Mesodermal cell (in vitro differentiated cells): ENCODE measurements at regions not wholly inside any gene's neighbourhood (a gene's known extent, or its start where the extent isn't known, plus 50 kb on each side); places are given as distances from the start of the nearest gene placed in this dataset.

Experiments used
- H3K27ac ChIP-seq: 2 replicates; pipeline ENCODE4 v1.7.0; 2013; ENCODE audit warnings: mild to moderate bottlenecking, low read depth, low read length, moderate library complexity; ENCODE audit not compliant: severe bottlenecking
- H3K36me3 ChIP-seq: 2 replicates; pipeline ENCODE4 v1.7.1; 2013; ENCODE audit warnings: mild to moderate bottlenecking, low read length, moderate library complexity; ENCODE audit not compliant: control insufficient read depth, insufficient read depth
- H3K4me1 ChIP-seq: one replicate; pipeline ENCODE4 v1.7.1; 2013; ENCODE audit warnings: mild to moderate bottlenecking, low read length; ENCODE audit not compliant: insufficient read depth, control insufficient read depth, poor library complexity, severe bottlenecking
- H3K4me3 ChIP-seq: 2 replicates; pipeline ENCODE4 v1.7.0; 2013; ENCODE audit warnings: low read length, control low read depth, mild to moderate bottlenecking; ENCODE audit not compliant: insufficient read depth, poor library complexity, severe bottlenecking; ENCODE audit errors: extremely low read depth
- H3K9me3 ChIP-seq: 2 replicates; pipeline ENCODE4 v1.7.1; 2013; ENCODE audit warnings: mild to moderate bottlenecking, low read length, moderate library complexity; ENCODE audit not compliant: control insufficient read depth
- WGBS, 2 experiments: methylation state at CpG; one replicate each; pipeline ENCODE4 v1.1.5; 2013; ENCODE audit warnings: missing lambda C conversion rate in 2 of 2; ENCODE audit not compliant: insufficient coverage in 2 of 2; 5-methylcytosine and 5-hydroxymethylcytosine counted together

GRCh38 chr1:90149101-90149500, 154.2 kb downstream of the ZNF326 start:
- Histone ChIP-seq H3K36me3 (no peaks in the 10 kb centered on the region), H3K27ac (no peak overlapping the region), H3K4me1 (no peaks in the 10 kb centered on the region), H3K4me3 (no peak overlapping the region), H3K9me3 (no peaks in the 10 kb centered on the region)
- WGBS, 2 experiments, result 75% methylated on average over 3 of the region's 6 CpGs; no CpG with 5 or more reads in 1 of the 2 experiments

GRCh38 chr1:90147093-90147492, 152.2 kb downstream of the ZNF326 start:
- no peak overlapping the region for H3K27ac ChIP-seq
- H3K4me1 ChIP-seq, result no peaks in the 10 kb centered on the region
- H3K4me3 ChIP-seq, result no peak overlapping the region
- H3K9me3 ChIP-seq, result no peaks in the 10 kb centered on the region
- H3K36me3 ChIP-seq, result no peaks in the 10 kb centered on the region

GRCh38 chr1:90144820-90145219, 149.9 kb downstream of the ZNF326 start:
- no peaks in the 10 kb centered on the region for H3K4me1 ChIP-seq
- H3K4me3 ChIP-seq, result no peak overlapping the region
- no peaks in the 10 kb centered on the region for H3K36me3 ChIP-seq
- no peak overlapping the region for H3K27ac ChIP-seq
- H3K9me3 ChIP-seq, result peaks cover 5% of the 10 kb centered on the region
- WGBS, 2 experiments, result 33 to 57% methylated on average over 1 of the region's 1 CpG

- Histone ChIP-seq H3K4me1 (no peaks in the 10 kb centered on the region), H3K36me3 (no peaks in the 10 kb centered on the region), H3K27ac (no peak overlapping the region), H3K4me3 (no peak overlapping the region), H3K9me3 (peaks cover 11% of the 10 kb centered on the region)
- 100% methylated on average over 1 of the region's 1 CpG; no CpG with 5 or more reads in 1 of the 2 experiments for WGBS, 2 experiments
Observed at GRCh38 chr1:90143591-90143990, 148.7 kb downstream of the ZNF326 start.

GRCh38 chr1:90142697-90143096, 147.8 kb downstream of the ZNF326 start:
- Histone ChIP-seq H3K4me1 (no peaks in the 10 kb centered on the region), H3K4me3 (no peak overlapping the region), H3K9me3 (peaks cover 11% of the 10 kb centered on the region), H3K27ac (no peak overlapping the region), H3K36me3 (no peaks in the 10 kb centered on the region)
- WGBS, 2 experiments, result no CpG with 5 or more reads among the region's 2 CpGs

- H3K36me3 ChIP-seq, result no peaks in the 10 kb centered on the region
- no peak overlapping the region for H3K4me3 ChIP-seq
- peaks cover 11% of the 10 kb centered on the region for H3K9me3 ChIP-seq
- H3K27ac ChIP-seq, result no peak overlapping the region
- no peaks in the 10 kb centered on the region for H3K4me1 ChIP-seq
Observed at GRCh38 chr1:90139837-90140236, 144.9 kb downstream of the ZNF326 start.

GRCh38 chr1:90135286-90135685, 140.4 kb downstream of the ZNF326 start:
- Histone ChIP-seq H3K9me3 (peaks cover 11% of the 10 kb centered on the region), H3K4me1 (no peaks in the 10 kb centered on the region), H3K36me3 (no peaks in the 10 kb centered on the region), H3K4me3 (no peak overlapping the region), H3K27ac (no peak overlapping the region)
- WGBS, 2 experiments, result no CpG with 5 or more reads among the region's 3 CpGs

- no peaks in the 10 kb centered on the region for H3K36me3 ChIP-seq
- H3K4me3 ChIP-seq, result no peak overlapping the region
- H3K9me3 ChIP-seq, result peaks cover 5% of the 10 kb centered on the region
- H3K4me1 ChIP-seq, result no peaks in the 10 kb centered on the region
- 83 to 85% methylated on average over 5 to 6 of the region's 6 CpGs for WGBS, 2 experiments
- H3K27ac ChIP-seq, result no peak overlapping the region
Observed at GRCh38 chr1:90134175-90134955, 139.5 kb downstream of the ZNF326 start.

- no peaks in the 10 kb centered on the region for H3K9me3 ChIP-seq
- no peaks in the 10 kb centered on the region for H3K36me3 ChIP-seq
- no peak overlapping the region for H3K4me3 ChIP-seq
- H3K4me1 ChIP-seq, result no peaks in the 10 kb centered on the region
- H3K27ac ChIP-seq, result no peak overlapping the region
- 78% methylated on average over 1 of the region's 2 CpGs; no CpG with 5 or more reads in 1 of the 2 experiments for WGBS, 2 experiments
Observed at GRCh38 chr1:90133133-90133532, 138.2 kb downstream of the ZNF326 start.

- H3K36me3 ChIP-seq, result no peaks in the 10 kb centered on the region
- WGBS, 2 experiments, result 88% methylated on average over 1 of the region's 1 CpG; no CpG with 5 or more reads in 1 of the 2 experiments
- no peaks in the 10 kb centered on the region for H3K4me1 ChIP-seq
- no peak overlapping the region for H3K4me3 ChIP-seq
- no peaks in the 10 kb centered on the region for H3K9me3 ChIP-seq
- no peak overlapping the region for H3K27ac ChIP-seq
Observed at GRCh38 chr1:90132306-90132705, 137.4 kb downstream of the ZNF326 start.

GRCh38 chr1:90127288-90127953, 132.5 kb downstream of the ZNF326 start:
- Histone ChIP-seq H3K9me3 (no peaks in the 10 kb centered on the region), H3K36me3 (no peaks in the 10 kb centered on the region)
- no CpG with 5 or more reads among the region's 1 CpG for WGBS, 2 experiments

More at GRCh38 chr1:90127288-90127953, 132.5 kb downstream of the ZNF326 start:
- no peaks in the 10 kb centered on the region for H3K4me1 ChIP-seq
- no peak overlapping the region for H3K27ac ChIP-seq
- H3K4me3 ChIP-seq, result no peak overlapping the region
